Kasumi-1 (cell line): ENCODE measurements at regions not wholly inside any gene's neighbourhood (a gene's known extent, or its start where the extent isn't known, plus 50 kb on each side); places are given as distances from the start of the nearest gene placed in this dataset.

Experiments
- DNase-seq, 2 experiments: peaks; one replicate each; lab custom pipeline; 2025; lab: John Stamatoyannopoulos, UW

- DNase-seq, result no peak
Measured at GRCh38 chrX:6694221-6694620, 159.3 kb upstream of the VCX3A start.

- DNase-seq, result no peak
Measured at GRCh38 chrX:6693051-6693450, 158.1 kb upstream of the VCX3A start.

- no peak for DNase-seq
Measured at GRCh38 chrX:6685489-6685888, 150.6 kb upstream of the VCX3A start.

- DNase-seq, result no peak
Measured at GRCh38 chrX:6683353-6683752, 148.4 kb upstream of the VCX3A start.

DNA sequence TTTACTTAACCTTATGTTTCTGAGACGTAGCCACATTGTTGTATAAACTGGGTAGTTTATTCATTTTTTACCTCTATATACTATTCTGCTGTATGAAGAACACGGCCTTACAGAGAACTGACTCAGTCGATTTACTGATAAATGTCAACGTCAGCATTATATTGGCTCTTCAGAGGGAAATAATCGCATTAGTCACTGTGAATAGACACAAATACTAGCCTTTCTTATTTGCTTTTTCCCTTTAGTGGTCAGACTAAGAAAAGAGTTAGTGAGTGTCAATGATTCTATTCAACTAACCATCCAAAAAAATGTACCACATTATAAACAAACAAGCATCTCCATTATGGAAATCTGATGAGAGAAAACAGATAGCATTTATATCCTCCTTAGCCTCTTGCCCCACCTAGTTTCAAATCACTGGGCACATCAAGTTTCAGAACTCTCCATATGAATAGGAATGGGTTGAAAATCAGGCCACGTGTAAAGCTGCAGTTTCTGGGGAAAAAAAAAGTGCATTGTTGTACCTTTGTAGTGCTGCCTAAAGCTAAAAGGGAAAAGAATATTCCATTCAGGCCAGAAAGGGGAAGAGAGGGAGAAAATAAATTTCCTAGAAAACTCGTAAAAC lies 146.7 kb upstream of the VCX3A start:
- DNase-seq, result no peak

GRCh38 chrX:6679988-6680387 lies 145.1 kb upstream of the VCX3A start:
- no peak for DNase-seq

GRCh38 chrX:6679550-6679949 lies 144.6 kb upstream of the VCX3A start:
- DNase-seq, result no peak

- no peak for DNase-seq
Measured at GRCh38 chrX:6678313-6678712, 143.4 kb upstream of the VCX3A start.

GRCh38 chrX:6674734-6675133 lies 139.8 kb upstream of the VCX3A start:
- no peak for DNase-seq

DNA sequence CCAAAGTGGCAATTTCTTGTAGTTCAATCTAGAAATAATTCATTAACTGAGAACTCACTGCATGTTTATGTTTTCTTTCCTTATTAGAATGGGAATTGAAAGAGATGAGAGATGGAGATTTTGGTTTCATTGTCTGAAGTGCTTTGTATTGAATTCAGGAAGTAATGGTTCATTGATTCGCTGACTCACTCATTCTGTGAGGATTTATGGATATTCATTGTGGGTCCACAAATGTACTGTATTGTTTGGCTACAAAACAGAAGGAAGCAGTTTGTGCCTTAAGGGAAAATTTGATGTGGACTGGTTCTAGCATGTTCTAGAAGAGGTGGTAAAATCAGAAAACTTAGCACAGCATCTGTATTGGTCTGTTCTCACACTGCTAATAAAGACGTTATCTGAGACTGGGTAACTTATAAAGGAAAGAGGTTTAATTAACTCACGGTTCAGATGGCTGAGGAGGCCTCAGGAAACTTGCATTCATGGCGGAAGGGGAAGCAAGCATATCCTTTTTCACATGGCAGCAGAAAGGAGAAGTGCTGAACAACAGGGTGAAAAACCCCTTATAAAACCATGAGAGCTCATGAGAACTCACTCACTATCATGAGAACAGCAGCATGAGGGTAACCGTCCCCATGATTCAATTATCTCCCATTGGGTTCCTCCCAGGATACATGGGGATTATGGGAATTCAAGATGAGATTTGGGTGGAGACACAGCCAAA lies 132.3 kb upstream of the VCX3A start:
- DNase-seq, result peak; percentile 0 to 5

GRCh38 chrX:6666624-6667023 lies 131.7 kb upstream of the VCX3A start:
- no peak for DNase-seq

DNA sequence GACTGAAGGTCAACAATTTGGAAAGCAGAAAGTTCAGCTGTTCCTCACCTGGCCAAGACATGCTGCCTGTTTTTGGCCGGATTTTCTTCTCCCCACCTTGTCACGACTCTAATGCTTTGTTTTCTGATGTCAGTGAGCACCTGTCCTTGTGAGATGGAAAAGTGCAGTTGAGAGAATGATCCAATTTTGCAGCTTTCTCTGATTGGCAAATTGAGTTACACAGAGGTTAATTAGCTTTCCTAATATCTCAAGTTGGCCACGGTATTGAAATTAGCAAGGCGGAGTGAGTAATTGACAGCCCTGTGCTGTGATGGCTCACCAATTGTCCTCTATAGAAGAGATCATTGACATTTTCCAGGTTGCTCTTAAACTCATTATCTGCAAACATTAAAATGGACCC lies 126.8 kb upstream of the VCX3A start:
- no peak for DNase-seq

GRCh38 chrX:6660567-6661264 lies 125.8 kb upstream of the VCX3A start:
- no peak for DNase-seq

DNA sequence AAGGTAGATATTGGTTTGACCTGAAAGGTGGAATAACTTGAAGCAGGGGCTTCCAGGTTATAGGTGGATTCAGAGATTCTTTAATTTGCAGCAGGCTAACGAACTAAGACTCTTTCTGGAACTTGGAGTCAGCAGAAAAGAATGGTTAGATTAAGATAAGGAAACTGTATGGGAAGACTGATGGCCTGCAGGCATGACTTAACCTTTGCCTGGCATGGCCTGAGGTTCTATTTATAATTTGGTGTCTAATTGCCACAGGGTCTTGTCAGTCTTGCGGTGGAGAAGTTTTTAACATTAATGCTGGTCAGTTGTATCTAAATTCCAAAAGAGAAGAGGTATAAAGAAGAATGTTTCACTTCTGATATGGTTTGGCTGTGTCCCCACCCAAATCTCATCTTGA lies 110.3 kb upstream of the VCX3A start:
- no peak for DNase-seq

DNA sequence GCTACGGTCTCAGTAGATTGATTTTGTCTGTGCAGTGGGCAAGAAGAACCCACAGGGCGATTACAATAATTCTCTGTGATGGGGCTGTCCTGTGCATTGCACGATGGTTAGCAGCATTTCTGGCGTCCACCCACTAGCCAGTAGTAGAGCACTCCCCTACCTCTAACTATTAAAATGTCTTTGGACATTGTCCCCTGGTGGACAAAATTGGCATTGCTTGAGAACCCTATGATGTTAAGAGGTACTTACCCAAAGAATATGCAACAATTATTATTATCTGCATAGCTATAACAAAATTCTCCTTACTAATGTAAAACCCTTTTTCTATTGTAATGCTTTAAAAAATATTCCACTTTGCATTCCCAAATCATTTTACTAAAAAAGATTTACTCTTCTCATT lies 109.5 kb upstream of the VCX3A start:
- DNase-seq, result no peak

GRCh38 chrX:6640727-6641126 lies 105.8 kb upstream of the VCX3A start:
- DNase-seq, result no peak

- DNase-seq, result no peak
Measured at GRCh38 chrX:6614506-6614905, 79.6 kb upstream of the VCX3A start.

DNA sequence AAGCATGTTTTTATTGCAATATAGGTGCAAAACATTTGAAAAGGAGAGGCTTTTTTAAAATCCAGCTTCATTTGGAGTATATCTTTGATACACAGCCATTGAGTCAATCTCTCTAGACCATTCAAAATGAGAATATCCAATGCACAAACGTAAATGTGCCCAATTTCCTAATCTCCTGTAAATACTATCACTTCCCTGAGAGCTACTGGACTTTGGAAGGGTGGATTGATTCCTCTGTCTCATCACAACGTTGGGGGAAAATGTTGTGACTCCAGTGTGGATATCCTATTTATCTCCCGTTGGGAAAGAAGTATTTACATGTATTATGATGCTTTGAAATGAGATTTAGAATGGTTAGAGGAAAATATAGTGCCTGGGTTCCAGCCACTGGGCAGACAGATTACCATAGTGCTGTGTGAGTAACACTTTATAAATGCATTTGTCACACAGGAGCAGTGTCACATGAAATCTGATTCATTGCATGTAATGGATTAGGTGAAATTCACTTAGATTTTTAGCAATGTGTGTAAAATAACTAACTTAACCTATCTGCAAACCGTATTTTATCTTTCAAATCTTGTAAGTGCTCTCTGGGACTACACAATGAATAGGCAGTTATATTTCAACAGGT lies 64.4 kb upstream of the VCX3A start:
- DNase-seq, result no peak
